ENCODE measurements at regions not wholly inside any gene's neighbourhood (a gene's known extent, or its start where the extent isn't known, plus 50 kb on each side); places are given as distances from the start of the nearest gene placed in this dataset.

- DNase-seq (ENCODE audit: low spot score) = no peak
- TF ChIP-seq, protein P1, sequence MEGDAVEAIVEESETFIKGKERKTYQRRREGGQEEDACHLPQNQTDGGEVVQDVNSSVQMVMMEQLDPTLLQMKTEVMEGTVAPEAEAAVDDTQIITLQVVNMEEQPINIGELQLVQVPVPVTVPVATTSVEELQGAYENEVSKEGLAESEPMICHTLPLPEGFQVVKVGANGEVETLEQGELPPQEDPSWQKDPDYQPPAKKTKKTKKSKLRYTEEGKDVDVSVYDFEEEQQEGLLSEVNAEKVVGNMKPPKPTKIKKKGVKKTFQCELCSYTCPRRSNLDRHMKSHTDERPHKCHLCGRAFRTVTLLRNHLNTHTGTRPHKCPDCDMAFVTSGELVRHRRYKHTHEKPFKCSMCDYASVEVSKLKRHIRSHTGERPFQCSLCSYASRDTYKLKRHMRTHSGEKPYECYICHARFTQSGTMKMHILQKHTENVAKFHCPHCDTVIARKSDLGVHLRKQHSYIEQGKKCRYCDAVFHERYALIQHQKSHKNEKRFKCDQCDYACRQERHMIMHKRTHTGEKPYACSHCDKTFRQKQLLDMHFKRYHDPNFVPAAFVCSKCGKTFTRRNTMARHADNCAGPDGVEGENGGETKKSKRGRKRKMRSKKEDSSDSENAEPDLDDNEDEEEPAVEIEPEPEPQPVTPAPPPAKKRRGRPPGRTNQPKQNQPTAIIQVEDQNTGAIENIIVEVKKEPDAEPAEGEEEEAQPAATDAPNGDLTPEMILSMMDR (IDR thresholded peaks at IDR 0.05; ENCODE audit: extremely low read depth, insufficient read depth, missing control alignments) = no peak
- in situ Hi-C loops (cut with MboI; ENCODE audit: low pct_unique_long_range_greater_than_20kb, low sequenced_read_pairs, unreplicated experiment) = no loop called here
Measured at GRCh38 chr6:43974643-43975230, 152.5 kb downstream of the MRPL14 start.

- TF ChIP-seq, protein P1 (IDR thresholded peaks at IDR 0.05; ENCODE audit: extremely low read depth, insufficient read depth, missing control alignments) = no peak
- in situ Hi-C loops (cut with MboI; ENCODE audit: low pct_unique_long_range_greater_than_20kb, low sequenced_read_pairs, unreplicated experiment) = no loop called here
- no peak for DNase-seq (ENCODE audit: low spot score)
Measured at GRCh38 chr6:43973357-43973756, 153.9 kb downstream of the MRPL14 start.

DNA sequence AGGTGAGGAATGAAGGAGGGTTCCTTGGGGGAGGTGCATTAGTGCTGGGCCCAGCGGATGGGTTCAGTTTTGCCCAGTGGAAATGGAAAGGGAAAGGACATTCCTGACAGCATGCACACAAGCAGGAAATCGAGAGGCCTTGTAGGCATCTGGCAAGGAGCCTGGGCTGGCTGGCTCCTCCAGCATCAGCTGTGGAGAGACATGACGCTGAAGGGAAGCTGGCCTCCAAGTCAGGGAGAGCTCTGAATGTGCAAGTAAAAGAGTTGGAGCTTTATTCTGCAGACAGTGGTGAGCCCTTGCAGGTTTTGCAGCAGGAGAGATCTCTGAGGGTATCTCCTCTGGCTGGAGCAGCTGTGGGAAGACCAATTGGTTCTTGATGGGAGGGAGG lies 154.3 kb downstream of the MRPL14 start:
- TF ChIP-seq, protein P1 (IDR thresholded peaks at IDR 0.05; ENCODE audit: extremely low read depth, insufficient read depth, missing control alignments) = no peak
- DNase-seq (ENCODE audit: low spot score) = no peak
- in situ Hi-C loops (cut with MboI; ENCODE audit: low pct_unique_long_range_greater_than_20kb, low sequenced_read_pairs, unreplicated experiment) = no loop called here

GRCh38 chr6:43972179-43972912 lies 154.9 kb downstream of the MRPL14 start:
- TF ChIP-seq, protein P1 (IDR thresholded peaks at IDR 0.05; ENCODE audit: extremely low read depth, insufficient read depth, missing control alignments) = no peak
- in situ Hi-C loops (cut with MboI; ENCODE audit: low pct_unique_long_range_greater_than_20kb, low sequenced_read_pairs, unreplicated experiment) = no loop called here
- DNase-seq (ENCODE audit: low spot score) = no peak

DNA sequence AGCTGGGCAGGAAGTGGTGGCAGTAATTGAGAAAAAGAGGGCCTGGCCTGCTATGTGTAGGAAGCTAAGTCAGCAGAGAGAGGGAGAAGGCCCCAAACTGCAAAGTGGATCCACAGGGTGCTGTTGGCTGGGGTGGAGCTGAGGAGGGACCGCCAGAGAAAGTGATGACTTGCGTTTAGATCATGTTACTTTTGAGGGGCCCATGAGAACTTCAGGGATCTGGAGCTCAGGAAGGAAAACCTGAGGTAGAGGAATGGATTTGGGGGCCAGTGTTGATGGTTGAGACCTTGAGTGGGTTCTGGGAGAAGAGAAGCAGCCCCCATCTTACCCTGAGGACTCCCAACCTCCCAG lies 155.5 kb downstream of the MRPL14 start:
- TF ChIP-seq, protein P1 (IDR thresholded peaks at IDR 0.05; ENCODE audit: extremely low read depth, insufficient read depth, missing control alignments) = no peak
- no peak for DNase-seq (ENCODE audit: low spot score)
- in situ Hi-C loops (cut with MboI; ENCODE audit: low pct_unique_long_range_greater_than_20kb, low sequenced_read_pairs, unreplicated experiment) = no loop called here

DNA sequence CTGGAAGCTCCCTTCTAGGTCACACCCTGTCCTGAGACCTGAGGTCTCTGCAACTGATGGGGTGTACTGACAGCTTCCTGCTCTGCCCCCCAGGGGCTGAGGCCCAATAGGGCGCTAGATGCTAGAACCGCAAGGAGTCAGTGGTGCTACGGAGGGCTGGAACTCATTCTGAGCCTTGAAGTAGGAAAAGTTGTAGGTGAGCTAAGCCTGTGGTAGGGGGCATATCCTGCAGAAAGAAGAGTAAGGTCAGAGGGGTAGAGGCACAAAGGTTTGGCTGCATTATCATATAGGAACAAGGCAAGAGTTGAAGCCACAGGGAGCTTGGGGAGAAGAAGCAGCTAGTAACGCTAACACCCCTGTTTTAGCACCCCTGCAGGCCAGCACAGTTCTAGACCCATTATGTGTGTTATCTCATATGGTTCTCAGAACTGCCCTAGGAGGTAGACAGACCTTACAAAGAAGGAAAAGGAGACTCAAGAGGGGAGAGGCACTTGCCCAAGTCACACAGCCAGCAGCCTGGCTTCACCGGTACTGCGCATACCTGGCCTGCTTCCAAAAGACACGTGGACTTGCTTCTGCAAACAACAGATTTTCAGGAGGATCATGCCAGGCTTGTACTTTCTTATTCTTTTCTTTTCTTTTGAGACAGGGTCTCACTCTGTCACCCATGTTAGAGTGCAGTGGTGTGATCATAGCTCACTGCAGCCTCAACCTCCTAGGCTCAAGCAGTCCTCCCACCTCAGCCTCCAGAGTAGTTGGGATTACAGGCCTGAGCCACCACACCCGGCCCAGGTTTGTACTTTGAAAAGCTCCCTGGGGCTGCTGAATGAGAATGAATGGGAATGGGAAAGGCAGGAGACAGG lies 156.1 kb downstream of the MRPL14 start:
- in situ Hi-C loops (cut with MboI; ENCODE audit: low pct_unique_long_range_greater_than_20kb, low sequenced_read_pairs, unreplicated experiment) = no loop called here
- TF ChIP-seq, protein P1 (IDR thresholded peaks at IDR 0.05; ENCODE audit: extremely low read depth, insufficient read depth, missing control alignments) = no peak
- DNase-seq (ENCODE audit: low spot score) = no peak

Data from GM13977 (cell line).